Bronchial epithelial cell (primary cell): ENCODE measurements at regions not wholly inside any gene's neighbourhood (a gene's known extent, or its start where the extent isn't known, plus 50 kb on each side); places are given as distances from the start of the nearest gene placed in this dataset.

Experiments used
- DNase-seq: peaks from one replicate; pipeline ENCODE4 v3.0.0-alpha.2; 2010; ENCODE audit warnings: low read depth
- FAIRE-seq: peaks from 2 replicates; lab custom pipeline; 2011; peaks lifted over from hg19 to GRCh38; lab: Jason Lieb, UNC
- H3K27me3 ChIP-seq: 2 replicates; pipeline ENCODE4 v1.5.1; 2011; ENCODE audit warnings: low read length; ENCODE audit not compliant: control insufficient read depth, insufficient read depth
- H3K36me3 ChIP-seq: 2 replicates; pipeline ENCODE4 v1.5.1; 2011; ENCODE audit warnings: low read length; ENCODE audit not compliant: control insufficient read depth, insufficient read depth
- H3K4me3 ChIP-seq: 2 replicates; pipeline ENCODE4 v1.5.1; 2011; ENCODE audit warnings: mild to moderate bottlenecking, low read depth, low read length, control low read depth
- CTCF ChIP-seq: IDR thresholded peaks from 2 replicates; pipeline ENCODE4 v1.5.1; 2011; ENCODE audit warnings: mild to moderate bottlenecking, moderate library complexity, low read length, control low read depth, inconsistent platforms; ENCODE audit not compliant: insufficient read depth, severe bottlenecking

GRCh38 chr18:11290786-11291185 lies 141.4 kb upstream of the PIEZO2 start:
- Histone ChIP-seq H3K27me3 (no peaks in the 10 kb centered on the region), H3K36me3 (no peaks in the 10 kb centered on the region), H3K4me3 (no peak overlapping the region)
- TF ChIP-seq CTCF: no peak
- no peak for FAIRE-seq
- no peak for DNase-seq

- no peaks in the 10 kb centered on the region for H3K27me3 ChIP-seq
- TF ChIP-seq CTCF: no peak
- DNase-seq (no peak), FAIRE-seq (no peak)
- no peaks in the 10 kb centered on the region for H3K36me3 ChIP-seq
- no peak overlapping the region for H3K4me3 ChIP-seq
Measured at GRCh38 chr18:11289248-11289647, 139.9 kb upstream of the PIEZO2 start.

GRCh38 chr18:11288401-11288800 lies 139.0 kb upstream of the PIEZO2 start:
- no peak for DNase-seq
- no peak overlapping the region for H3K4me3 ChIP-seq
- no peak for FAIRE-seq
- no peaks in the 10 kb centered on the region for H3K36me3 ChIP-seq
- TF ChIP-seq CTCF: no peak
- no peaks in the 10 kb centered on the region for H3K27me3 ChIP-seq

- H3K27me3 ChIP-seq: no peaks in the 10 kb centered on the region
- no peak overlapping the region for H3K4me3 ChIP-seq
- no peaks in the 10 kb centered on the region for H3K36me3 ChIP-seq
- no peak for FAIRE-seq
- TF ChIP-seq CTCF: no peak
- DNase-seq: no peak
Measured at GRCh38 chr18:11286431-11286830, 137.1 kb upstream of the PIEZO2 start.

- DNase-seq (no peak), FAIRE-seq (no peak)
- Histone ChIP-seq H3K27me3 (no peaks in the 10 kb centered on the region), H3K36me3 (no peaks in the 10 kb centered on the region), H3K4me3 (no peak overlapping the region)
- no peak for TF ChIP-seq CTCF
Measured at GRCh38 chr18:11284811-11285210, 135.4 kb upstream of the PIEZO2 start.

- H3K27me3 ChIP-seq: no peaks in the 10 kb centered on the region
- FAIRE-seq (no peak), DNase-seq (no peak)
- no peaks in the 10 kb centered on the region for H3K36me3 ChIP-seq
- no peak for TF ChIP-seq CTCF
- H3K4me3 ChIP-seq: no peak overlapping the region
Measured at GRCh38 chr18:11284349-11284748, 135.0 kb upstream of the PIEZO2 start.
